ENCODE measurements at regions not wholly inside any gene's neighbourhood (a gene's known extent, or its start where the extent isn't known, plus 50 kb on each side); places are given as distances from the start of the nearest gene placed in this dataset.

- TF ChIP-seq CTCF (IDR thresholded peaks at IDR 0.05), result no peak
- no peak for TF ChIP-seq POLR2A (IDR thresholded peaks at IDR 0.05)
Observed at GRCh38 chr17:34008125-34008524, 247.0 kb upstream of the CCL2 start.
